HG03159 (cell line): ENCODE measurements at regions not wholly inside any gene's neighbourhood (a gene's known extent, or its start where the extent isn't known, plus 50 kb on each side); places are given as distances from the start of the nearest gene placed in this dataset.

Source experiments
- ATAC-seq: cut with Tn5 transposase; IDR thresholded peaks from one replicate; pipeline ENCODE4 v1.9.1; 2021; ENCODE audit warnings: mild to moderate bottlenecking, moderate library complexity; ENCODE audit not compliant: unreplicated experiment

GRCh38 chr2:79359419-79359818 lies 153.4 kb upstream of the CTNNA2 start:
- ATAC-seq = no peak

GRCh38 chr2:79355569-79355968 lies 157.3 kb upstream of the CTNNA2 start:
- ATAC-seq = no peak

GRCh38 chr2:79327460-79327859 lies 167.9 kb upstream of the REG3A start:
- ATAC-seq = no peak

GRCh38 chr2:79320871-79321270 lies 161.3 kb upstream of the REG3A start:
- no peak for ATAC-seq

GRCh38 chr2:79294994-79295393 lies 135.4 kb upstream of the REG3A start:
- ATAC-seq = no peak

- ATAC-seq = no peak
Measured at GRCh38 chr2:79292958-79293315, 133.4 kb upstream of the REG3A start.

GRCh38 chr2:79292239-79292957 lies 132.8 kb upstream of the REG3A start:
- no peak for ATAC-seq

GRCh38 chr2:79275863-79276262 lies 116.3 kb upstream of the REG3A start:
- ATAC-seq = no peak

- no peak for ATAC-seq
Measured at GRCh38 chr2:79275197-79275596, 115.6 kb upstream of the REG3A start.

GRCh38 chr2:79272616-79273015 lies 113.1 kb upstream of the REG3A start:
- ATAC-seq = no peak

GRCh38 chr2:79271456-79271855 lies 111.9 kb upstream of the REG3A start:
- no peak for ATAC-seq

GRCh38 chr2:79260848-79261247 lies 101.3 kb upstream of the REG3A start:
- no peak for ATAC-seq

GRCh38 chr2:79259959-79260358 lies 100.4 kb upstream of the REG3A start:
- no peak for ATAC-seq

- no peak for ATAC-seq
Measured at GRCh38 chr2:79259296-79259695, 99.7 kb upstream of the REG3A start.

- no peak for ATAC-seq
Measured at GRCh38 chr2:79253243-79253774, 93.8 kb upstream of the REG3A start.

- ATAC-seq = no peak
Measured at GRCh38 chr2:79250656-79251055, 91.1 kb upstream of the REG3A start.

GRCh38 chr2:79248776-79249175 lies 89.2 kb upstream of the REG3A start:
- no peak for ATAC-seq

- ATAC-seq = no peak
Measured at GRCh38 chr2:79235135-79235534, 75.6 kb upstream of the REG3A start.

- ATAC-seq = no peak
Measured at GRCh38 chr2:79223539-79223938, 64.0 kb upstream of the REG3A start.

- ATAC-seq = peak; percentile 82
Measured at GRCh38 chr2:79219383-79219988, 59.9 kb upstream of the REG3A start.

GRCh38 chr2:79210274-79210917 lies 50.8 kb upstream of the REG3A start:
- ATAC-seq = no peak
